Stimulated activated CD4-positive, alpha-beta T cell treated with anti-CD3 and anti-CD28 coated beads, Interleukin-4, amount 100 ng/mL, for 48 hours (primary cell): ENCODE measurements at regions not wholly inside any gene's neighbourhood (a gene's known extent, or its start where the extent isn't known, plus 50 kb on each side); places are given as distances from the start of the nearest gene placed in this dataset.

Source experiments
- DNase-seq, 2 donors: peaks; one replicate each; pipeline ENCODE4 v3.0.0-alpha.2; 2020; ENCODE audit warnings: low read depth in 2 of 2

DNA sequence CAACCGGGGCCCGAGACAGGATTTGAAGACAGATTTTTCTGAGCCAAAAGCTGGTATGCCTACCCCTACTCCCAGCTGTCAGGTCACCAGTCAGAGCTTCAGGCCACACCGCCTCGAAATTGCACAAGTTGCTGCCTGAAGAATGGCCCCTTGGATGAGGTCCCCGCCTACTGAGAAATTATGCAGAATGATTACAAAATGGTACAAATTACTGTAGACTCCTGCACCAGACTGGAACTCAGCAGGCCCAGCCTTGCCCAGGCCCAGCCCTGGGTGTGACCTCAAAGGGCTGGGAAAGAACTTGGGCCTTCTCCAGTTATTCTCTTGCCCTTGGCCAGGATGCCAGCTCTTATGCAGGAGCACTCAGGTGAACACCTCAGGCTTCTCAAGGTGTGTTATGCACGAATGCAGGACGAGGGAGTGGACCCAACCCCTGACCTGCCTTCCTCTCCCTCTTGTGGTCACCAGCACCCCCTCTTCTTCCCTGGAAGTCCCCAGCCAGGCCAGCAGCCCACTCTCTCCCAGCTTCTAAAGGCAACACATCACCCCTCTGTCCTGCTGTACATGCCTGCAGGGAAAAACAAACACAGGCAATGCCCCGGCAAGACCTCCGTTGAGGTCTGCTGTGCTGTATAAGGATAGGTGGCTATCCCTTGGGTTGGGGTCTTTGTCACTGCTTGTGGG is 88.7 kb upstream of the NAA20 start:
- DNase-seq = no peak

DNA sequence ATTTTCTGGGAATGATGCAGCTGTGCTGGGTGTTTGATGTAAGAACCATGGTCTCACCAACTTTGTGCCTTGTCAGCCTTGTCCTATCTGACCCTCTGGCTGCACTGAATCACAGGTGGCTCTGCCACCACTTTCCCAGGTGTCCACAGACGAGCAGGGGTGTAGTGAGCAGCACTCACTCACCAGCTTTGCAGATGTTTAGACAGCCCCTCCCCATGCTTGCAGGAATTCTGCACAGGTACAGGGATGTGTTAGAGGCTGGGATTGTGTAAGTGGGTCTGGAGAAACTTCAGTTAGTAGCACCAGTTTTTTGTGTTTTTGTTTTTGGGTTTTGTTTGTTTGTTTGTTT is 88.2 kb upstream of the NAA20 start:
- DNase-seq = no peak

DNA sequence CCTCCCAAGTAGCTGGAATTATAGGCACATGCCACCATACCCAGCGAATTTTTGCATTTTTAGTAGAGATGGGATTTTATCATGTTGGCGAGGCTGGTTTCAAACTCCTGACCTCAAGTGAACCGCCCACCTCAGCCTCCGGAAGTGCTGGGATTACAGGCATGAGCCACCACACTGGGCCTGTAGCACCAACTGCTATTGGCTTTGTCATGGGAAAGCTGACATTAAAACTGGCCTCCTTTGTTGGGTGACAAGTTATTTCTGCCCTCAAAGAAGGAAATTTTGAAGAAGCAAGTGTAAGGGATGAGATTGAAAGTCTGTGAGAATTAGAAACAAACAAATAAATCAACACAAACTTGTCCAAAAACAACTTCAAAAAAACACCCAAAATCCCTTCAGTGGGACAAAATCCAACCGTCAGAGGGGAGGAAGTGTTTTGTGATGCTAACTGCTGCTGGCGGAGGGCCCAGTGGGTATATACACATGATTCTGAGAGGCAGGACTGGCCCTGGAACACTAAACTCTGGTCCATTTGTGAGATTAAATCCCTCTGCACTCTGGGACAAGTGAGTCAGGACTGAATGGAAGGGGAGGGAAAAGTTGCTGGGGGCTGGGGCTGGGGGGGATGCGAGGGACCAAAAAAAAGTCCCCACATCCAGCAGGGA is 87.5 kb upstream of the NAA20 start:
- no peak for DNase-seq

DNA sequence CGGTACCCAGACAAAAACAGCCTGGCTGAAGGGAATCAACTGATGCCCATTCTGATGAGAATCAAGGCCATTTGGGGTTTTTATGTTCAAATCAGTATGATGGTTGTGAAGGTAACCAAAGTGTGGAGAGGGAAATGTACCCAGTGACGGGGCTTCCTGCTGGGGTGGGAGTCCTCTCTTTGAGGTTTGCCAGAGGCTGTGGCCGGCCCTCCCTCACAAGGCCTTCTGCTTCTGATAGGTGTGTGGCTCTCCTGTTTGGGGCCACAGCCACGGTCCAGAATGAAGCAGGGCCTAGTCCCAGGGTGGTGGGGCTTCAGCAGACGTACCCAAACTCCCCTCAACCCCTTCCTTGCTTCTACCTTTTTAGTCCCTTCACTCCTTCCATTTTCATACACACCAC is 86.7 kb upstream of the NAA20 start:
- DNase-seq = no peak

DNA sequence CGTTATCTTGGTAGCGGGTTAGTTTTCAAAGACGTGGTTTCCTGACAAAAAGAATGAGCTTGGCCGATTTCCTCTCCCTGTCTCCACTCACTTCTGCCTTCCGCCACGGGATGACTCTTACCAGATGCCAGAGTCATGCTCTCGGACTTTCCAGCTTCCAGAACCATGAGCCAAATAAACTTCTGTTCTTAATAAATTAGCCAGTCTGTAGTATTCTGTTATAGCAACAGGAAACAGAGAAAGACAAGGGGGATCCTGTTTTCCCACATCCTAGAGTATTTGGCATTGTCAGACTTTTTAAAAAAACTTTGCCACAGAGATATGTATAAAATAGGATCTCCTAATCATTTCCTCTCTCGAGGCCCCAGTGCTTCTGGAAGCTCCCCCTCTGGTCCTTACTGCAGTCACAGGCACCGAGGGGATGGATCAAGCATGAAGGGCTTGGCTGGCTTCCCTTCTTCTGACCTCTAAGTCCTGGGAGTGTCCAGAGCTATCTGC is 84.9 kb upstream of the NAA20 start:
- no peak for DNase-seq

DNA sequence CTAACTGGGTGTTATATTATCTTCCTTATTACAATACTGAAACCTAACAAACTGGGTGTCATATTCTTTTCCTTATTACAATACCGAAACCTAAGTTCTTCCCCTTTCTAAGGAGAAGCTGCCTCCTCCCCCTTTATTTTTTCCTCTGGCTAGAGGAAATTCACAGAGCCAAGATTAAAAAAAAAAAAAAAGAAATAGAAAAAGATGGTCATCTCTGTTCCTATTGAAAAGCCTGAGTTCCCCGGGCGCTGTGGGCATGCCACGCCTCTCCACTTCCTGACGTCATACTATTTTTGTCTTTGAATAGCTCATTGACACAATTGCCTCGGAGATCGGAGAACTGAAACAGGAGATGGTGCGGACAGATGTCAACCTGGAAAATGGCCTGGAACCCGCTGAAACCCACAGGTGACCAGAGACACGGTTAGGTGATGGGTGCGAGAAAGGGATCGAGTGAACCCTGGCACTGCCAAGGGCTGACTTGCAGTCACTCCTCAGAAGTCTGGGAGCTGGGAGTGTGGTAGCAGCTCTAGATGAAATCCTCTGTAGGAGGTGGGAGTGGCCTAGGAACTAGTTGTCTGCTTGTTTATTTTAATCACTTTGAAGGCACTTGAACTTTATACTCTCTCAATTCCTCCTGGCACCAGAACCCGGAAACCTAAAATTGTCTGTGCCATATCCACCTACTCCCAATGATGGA is 82.2 kb upstream of the NAA20 start:
- no peak for DNase-seq

DNA sequence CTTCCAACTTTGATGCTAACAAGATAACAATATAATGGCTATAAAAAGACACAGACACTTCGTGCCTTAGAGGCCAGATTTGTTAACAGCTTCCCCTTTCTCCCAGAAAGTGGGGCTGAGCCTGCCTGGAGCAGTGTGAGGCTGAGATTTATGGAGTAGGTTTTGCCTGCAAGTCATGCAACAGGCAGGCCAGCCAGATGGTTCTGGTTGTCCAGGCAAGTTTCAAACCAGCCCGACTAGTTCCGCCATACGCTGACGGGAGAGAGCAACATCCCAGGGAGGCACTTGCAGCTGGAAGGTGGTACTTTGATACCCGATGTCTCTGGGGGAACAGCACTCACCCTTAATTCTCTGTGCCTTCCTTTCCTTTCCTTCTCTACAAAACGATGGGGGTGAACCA is 81.3 kb upstream of the NAA20 start:
- no peak for DNase-seq

DNA sequence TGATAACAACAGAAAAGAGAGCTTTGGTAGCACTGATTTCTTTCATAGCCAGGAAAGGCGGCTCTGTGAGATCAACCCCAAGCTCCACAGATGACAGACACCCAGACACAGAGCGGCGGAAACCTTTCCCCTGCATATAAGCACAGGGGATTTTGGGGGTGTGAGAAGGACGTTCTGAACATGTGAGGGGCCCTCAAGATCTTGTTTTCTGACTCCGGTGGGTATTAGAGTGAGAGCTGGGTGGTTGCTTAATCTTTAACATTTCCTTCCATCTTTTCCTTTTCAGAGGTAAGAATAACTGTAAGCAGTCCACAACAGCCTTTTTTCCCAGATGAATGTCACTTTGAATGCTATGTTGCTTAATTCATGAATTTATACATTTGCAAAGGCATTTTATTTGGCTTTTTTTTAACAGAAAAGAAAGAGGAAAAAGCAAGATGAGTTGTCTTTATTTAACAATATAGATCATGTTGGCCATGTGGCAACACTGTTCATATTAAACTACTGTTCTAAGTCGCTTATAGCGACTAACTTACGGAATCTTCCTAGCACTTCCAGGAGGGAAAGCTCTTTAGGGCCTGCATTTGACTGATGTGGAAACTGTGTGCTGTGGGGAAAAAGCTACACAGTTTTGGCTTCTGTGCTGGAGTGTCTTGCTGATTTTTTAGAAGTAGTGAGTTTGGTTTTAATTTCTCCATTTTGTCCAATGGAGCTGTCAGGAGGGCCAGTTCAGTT is 80.5 kb upstream of the NAA20 start:
- DNase-seq = no peak

DNA sequence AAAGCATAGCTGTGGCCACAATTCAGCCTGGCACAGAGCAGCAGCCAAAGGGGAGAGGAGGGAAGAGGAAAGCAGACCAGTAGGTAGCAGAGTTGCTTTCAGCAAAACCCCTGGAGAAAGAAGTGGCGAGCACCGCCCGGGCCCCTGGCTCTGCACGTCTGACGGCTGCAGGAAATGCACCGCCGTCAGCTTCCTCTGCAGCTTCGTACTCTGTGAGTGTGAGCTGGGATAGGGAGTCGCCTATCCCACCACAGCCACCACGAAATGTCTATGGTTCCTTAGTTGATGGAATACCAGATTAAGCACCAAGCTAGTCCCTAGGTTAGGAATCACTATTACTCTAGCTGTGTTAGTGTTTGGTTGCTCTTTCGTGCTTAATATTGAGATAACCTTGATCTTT is 79.9 kb upstream of the NAA20 start:
- DNase-seq = no peak

DNA sequence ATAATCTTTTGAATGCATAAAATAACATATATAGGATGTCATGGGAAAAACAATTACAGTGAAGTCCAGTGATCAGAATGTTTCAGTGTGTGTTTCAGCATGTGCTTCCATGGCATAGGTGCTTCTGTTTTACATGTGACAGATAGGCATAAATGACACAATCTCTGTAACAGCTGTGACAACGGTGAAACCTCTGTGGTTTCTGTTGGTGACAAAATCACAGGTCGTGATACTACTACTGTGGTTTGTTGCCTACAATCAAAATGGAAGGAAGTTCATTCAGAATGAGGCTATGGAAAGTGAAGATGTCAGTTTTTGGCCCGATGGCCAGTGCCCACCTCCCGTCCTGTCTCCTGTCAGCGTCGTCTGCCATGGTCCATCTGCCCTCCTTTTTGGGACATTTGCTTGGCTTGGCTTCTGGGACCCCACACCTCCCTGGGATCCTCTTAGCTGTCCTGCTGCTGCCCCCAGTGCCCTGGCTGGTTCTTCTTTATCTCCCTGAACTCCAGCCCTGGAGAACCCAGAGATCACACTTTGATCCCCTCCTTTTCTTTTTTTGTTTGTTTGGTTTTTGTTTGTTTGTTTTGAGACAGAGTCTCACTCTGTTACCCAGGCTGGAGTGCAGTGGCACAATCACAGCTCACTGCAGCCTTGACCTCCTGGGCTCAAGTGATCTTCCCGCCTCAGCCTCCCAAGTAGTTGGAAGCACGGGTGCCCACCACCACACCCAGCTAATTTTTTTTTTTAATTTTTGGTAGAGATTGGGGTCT is 79.3 kb upstream of the NAA20 start:
- peak in 1 of 2 donors; percentile 19 for DNase-seq

DNA sequence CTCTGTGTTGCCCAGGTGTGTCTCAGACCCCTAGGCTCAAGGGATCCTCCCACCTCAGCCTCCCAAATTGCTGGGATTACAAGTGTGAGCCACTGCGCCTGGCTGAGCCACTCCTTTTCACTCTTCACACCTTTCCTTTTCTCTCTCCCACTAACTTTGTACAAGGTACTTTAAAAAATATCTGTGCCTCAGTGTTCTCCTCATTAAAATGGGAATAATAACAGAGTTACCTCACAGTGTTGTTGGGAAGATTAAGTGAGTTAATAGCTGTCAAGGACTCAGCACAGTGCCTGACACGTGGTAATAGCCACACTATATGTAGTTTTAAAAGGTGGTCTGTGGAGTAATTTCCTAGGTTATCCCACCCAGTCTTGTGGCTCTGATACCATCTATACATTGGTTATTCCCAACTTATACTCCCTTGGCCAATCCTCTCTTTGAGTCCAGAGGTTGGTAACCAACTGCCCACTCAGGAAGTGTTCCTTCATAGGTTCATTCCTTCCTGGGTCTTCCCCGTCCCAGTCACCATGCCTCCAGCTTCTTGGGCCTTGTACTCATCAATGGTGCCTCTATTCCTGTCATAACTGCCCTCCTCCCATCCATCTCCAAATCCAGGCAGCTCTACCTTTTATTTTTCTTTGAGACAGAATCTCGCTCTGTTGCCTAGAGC is 78.6 kb upstream of the NAA20 start:
- no peak for DNase-seq

DNA sequence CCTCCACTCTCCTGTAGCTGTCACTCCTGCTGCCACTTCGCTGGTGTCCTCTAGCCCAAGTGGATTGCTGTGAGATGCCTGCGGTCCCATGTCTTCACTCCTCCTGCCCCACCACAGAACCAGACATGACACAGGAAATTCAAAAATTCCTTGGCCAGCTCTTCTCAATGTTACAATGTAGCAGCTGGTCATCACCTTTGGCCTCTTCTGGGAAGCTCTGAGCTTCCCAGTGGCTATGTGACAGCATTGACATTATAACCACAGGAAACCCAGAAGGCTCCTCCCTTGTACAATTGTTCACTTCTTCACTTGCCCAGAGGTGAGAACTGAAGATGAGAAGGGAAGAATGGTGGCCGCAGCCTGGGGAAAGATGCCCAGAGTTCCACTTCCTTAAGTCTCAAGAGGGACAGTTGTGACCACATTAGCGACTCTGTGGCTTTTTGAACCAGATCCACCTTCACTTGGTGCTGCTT is 76.1 kb upstream of the NAA20 start:
- no peak for DNase-seq

DNA sequence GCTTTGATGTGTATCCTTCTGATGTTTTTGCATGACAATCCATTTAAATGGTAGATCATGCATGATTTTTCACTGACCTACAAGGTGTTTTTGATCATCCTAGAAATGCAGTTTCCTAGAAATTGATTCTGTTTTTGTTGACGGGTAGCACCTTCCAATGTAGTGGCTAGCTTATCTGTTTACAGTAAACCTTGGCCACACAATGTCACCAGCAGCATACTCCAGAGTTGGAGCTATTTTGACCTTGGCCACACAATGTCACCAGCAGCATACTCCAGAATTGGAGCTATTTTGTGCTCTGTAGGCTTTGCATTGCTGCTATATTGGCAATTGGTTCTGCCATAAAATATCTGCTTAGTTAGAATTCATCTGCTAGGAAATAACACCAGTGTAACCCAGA is 74.6 kb upstream of the NAA20 start:
- no peak for DNase-seq

DNA sequence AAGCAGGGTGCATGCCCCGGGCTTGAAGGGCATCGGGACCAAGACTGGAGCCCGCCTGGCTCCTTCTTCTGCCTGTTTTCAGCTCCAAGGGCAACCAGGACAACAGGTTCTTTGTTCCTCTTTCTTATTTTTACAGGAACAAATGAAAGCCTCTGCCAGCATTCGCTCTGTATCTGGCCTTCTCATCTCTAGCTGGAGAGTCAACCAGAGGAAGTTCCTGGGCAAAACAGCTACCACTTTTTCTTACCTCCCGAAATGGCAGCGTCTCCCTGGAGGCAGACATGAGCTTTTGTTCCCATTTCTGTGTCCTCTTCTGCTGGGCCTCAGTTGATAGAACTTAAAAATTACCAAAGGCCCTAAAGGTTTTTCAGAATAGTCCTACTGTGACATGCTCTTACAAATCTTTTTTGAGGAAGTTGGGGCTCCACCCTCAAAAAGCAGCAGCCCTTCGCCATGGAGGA is 74.1 kb upstream of the NAA20 start:
- no peak for DNase-seq

DNA sequence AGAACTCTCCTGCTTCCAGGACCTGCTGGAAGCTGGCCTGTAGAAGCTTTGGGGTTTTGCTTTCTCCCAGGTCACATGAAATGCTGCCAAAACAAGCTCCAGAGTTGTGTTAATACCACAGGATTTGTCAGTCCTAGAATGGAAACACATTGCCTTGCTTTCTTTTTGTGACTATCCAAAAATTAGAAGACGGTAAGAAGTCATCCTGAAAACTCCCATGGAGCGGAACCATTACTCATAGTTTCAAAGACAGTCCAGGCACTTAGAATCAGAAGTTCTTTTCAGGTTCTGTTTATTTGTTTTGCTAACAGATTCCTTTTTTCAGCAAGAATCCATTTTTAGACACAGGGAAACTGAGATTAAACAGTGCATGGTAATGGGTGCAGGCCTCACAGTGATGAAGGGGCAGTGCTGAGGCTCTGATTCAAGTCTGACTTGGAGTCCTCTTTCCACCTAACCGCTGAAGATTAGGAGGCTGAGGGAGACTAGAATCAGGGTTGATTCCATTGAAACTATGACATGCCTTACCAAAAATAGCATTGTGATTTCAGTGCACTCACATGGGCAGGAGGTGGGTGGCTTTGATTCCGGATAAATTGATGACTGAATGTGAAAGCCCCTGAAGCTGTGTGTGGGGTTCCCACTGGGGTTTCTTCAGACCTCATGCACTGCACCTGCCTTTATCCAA is 72.2 kb upstream of the NAA20 start:
- DNase-seq = peak; percentile 18 to 40

DNA sequence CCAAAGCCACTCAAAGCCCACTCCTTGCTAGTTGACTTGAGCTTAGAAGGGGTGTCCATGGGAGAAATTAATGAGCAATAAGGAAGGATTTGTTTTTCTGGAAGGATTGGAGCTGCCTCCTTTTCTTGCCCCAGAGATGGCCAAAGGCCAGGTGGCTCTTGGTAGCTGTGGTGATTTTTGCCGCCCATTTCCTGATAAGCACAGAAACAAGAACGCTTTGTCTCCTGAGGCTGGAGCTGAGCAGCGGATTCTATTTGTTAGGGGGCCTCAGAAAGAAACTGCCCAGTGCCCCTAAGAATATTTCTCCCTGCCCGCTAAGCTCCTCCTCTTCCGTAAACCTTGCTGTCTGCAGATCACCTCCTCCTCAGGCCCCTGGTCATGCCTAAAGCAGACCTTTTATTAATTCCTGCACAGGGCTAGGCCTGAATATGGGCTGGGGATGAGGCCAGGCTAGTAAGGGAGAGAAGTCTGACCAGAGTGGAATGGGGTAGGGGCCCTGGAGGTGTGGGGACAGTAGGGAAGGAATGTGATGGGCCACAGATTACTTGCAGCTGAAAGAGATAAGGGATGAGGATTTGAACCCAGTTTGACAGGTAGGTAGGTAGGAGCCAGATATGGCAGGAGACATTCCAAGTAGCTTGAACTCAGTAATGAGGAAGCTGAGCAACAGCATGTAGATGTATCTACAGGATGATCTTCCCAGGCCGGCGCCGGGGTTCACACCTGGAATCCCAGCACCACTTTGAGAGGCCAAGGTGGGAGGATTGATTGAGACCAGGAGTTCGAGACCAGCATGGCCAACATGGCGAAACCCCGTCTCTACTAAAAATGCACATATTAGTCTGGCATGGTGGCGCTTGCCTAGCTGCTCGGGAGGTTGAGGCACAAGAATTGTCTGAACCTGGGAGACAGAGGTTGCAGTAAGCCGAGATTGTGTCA is 71.2 kb upstream of the NAA20 start:
- no peak for DNase-seq

DNA sequence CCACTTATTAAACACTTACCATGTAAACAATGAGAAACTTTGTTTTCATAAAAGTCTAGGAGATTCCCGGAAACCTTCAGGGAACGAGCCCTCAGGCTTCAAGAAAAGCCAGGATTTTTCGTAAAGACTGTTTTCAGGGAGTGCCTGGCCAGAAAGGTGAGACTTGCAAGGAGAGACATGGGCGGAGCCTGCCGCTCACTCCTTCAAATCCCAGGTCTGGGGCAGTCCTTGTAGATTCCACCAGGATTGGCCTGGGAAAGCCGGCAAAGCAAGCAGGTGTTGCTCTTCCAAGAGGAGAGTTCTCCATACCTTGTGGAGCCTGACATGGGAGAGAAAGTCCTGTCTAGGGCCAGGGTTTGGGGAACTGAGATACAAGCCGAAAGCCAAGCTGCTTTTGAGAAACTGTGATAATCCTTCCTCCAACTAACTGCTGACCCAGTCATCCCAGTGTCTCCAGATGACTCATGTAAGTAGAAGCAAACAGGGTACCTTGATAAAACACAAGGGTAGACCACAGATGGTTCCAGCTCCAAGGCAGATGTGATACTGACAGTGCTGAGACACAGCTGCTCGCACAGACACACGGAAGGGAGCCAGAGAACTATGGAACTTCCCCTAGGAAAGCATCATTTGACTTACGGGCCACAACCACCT is 69.4 kb upstream of the NAA20 start:
- DNase-seq = no peak

DNA sequence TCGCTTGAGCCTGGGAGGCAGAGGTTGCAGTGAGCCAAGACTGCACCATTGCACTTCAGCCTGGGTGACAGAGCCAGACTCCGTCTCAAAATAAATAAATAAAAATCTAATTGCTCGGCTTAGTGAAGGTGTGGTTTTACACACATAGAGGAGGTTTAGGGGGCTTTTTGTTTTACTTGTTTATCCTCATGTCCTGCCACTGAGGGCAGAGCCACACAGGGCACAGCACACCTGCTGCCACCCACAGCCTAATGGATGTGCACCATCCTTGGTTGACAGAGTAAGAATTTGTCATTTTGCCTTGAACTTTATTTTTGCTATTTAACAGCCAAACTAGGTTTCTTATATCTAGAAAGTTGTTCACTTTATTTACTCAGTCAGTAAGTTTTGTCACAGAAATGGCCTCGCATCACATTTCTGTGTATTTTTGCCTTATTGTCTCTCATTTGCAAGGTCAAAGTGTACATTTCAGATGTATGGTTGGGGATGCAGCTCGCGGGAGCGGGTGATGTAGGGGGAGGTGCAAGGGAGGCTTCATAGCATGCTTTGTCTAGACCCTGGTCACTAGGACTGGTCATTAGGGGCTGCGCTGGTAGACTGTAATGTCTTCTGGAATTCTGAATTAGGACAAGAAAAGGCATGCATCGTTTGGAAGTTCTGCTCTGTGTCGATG is 67.8 kb upstream of the NAA20 start:
- no peak for DNase-seq
